SK-N-SH (cell line): ENCODE measurements at regions not wholly inside any gene's neighbourhood (a gene's known extent, or its start where the extent isn't known, plus 50 kb on each side); places are given as distances from the start of the nearest gene placed in this dataset.

Experiments
- CTCF ChIA-PET: fragments of 300-600, 350-600 bp; formaldehyde crosslinking; extraction: SDS; loops from one replicate; lab custom pipeline; 2021; lab: Yijun Ruan, JAX
- POLR2A ChIA-PET: fragments of 350-600 bp; sonication (Branson Sonifier 250); formaldehyde crosslinking; extraction: SDS; loops from one replicate; lab custom pipeline; 2020; ENCODE audit warnings: antibody characterized with exemption, inconsistent platforms; lab: Yijun Ruan, JAX
- DNase-seq: peaks from one replicate; pipeline ENCODE4 v3.0.0; 2012
- H2AFZ ChIP-seq: fragments of 200-600 bp; sonication (generic); 2 replicates; pipeline ENCODE4 v1.8.1; 2016; ENCODE audit warnings: antibody characterized with exemption, mild to moderate bottlenecking, low read depth
- H3F3A ChIP-seq: fragments of 200-600 bp; sonication (generic); replicated peaks from 2 replicates; pipeline ENCODE3; 2016; ENCODE audit warnings: antibody characterized with exemption, mild to moderate bottlenecking; ENCODE audit not compliant: insufficient read depth
- H3K27ac ChIP-seq, 2 experiments: fragments of 200-500 bp in 1 of 2; fragments of 200-600 bp in 1 of 2; sonication (Bioruptor generic) in 1 of 2; sonication (generic), shearing (Covaris generic) in 1 of 2; 2 replicates each; pipeline versions ENCODE4 v1.5.1 to v1.6.1; 2014 to 2016; ENCODE audit warnings: low read depth in 2 of 2, inconsistent platforms in 1 of 2, low read length in 1 of 2, mild to moderate bottlenecking in 1 of 2, mixed read lengths in 1 of 2
- H3K27me3 ChIP-seq: fragments of 200-600 bp; sonication (generic), shearing (Covaris generic); 2 replicates; pipeline ENCODE4 v1.6.1; 2016; ENCODE audit warnings: mixed run types; ENCODE audit not compliant: insufficient read depth
- H3K36me3 ChIP-seq, 2 experiments: fragments of 200-500 bp in 1 of 2; fragments of 200-600 bp in 1 of 2; sonication (Bioruptor generic) in 1 of 2; sonication (generic) in 1 of 2; replicated peaks in 1 of 2; 2 replicates each; pipeline versions ENCODE3 to v1.5.1; 2014 to 2016; ENCODE audit warnings: low read length in 1 of 2, mild to moderate bottlenecking in 1 of 2; ENCODE audit not compliant: insufficient read depth in 2 of 2, control insufficient read depth in 1 of 2
- H3K4me1 ChIP-seq, 2 experiments: fragments of 200-500 bp in 1 of 2; fragments of 200-600 bp in 1 of 2; sonication (Bioruptor generic) in 1 of 2; sonication (generic), shearing (Covaris generic) in 1 of 2; 2 replicates each; pipeline versions ENCODE4 v1.5.1 to v1.6.1; 2014 to 2016; ENCODE audit warnings: low read depth in 1 of 2, low read length in 1 of 2, mixed run types in 1 of 2; ENCODE audit not compliant: insufficient read depth in 2 of 2, control insufficient read depth in 1 of 2
- H3K4me2 ChIP-seq: fragments of 200-600 bp; sonication (generic), shearing (Covaris generic); 2 replicates; pipeline ENCODE4 v1.6.1; 2017; ENCODE audit warnings: mixed run types
- H3K4me3 ChIP-seq, 2 experiments: fragments of 200-500 bp in 1 of 2; fragments of 200-600 bp in 1 of 2; sonication (Bioruptor generic) in 1 of 2; sonication (generic), shearing (Covaris generic) in 1 of 2; 2 replicates each; pipeline versions ENCODE4 v1.5.1 to v1.8.1; 2014 to 2016; ENCODE audit warnings: low read depth in 2 of 2, inconsistent platforms in 1 of 2, low read length in 1 of 2, mild to moderate bottlenecking in 1 of 2, mixed read lengths in 1 of 2, moderate library complexity in 1 of 2
- H3K79me2 ChIP-seq: fragments of 200-600 bp; sonication (generic); 2 replicates; pipeline ENCODE4 v1.8.1; 2017; ENCODE audit warnings: mild to moderate bottlenecking; ENCODE audit not compliant: insufficient read depth
- H3K9ac ChIP-seq: fragments of 200-600 bp; sonication (generic); 2 replicates; pipeline ENCODE4 v1.6.1; 2017; ENCODE audit warnings: mixed run types
- H3K9me2 ChIP-seq: fragments of 200-600 bp; sonication (generic); 2 replicates; pipeline ENCODE4 v1.6.1; 2017; ENCODE audit warnings: mixed run types
- H3K9me3 ChIP-seq: fragments of 200-600 bp; sonication (generic); 2 replicates; pipeline ENCODE4 v1.6.1; 2017; ENCODE audit warnings: mixed run types, mild to moderate bottlenecking, moderate library complexity
- H4K20me1 ChIP-seq: fragments of 200-600 bp; sonication (generic); 2 replicates; pipeline ENCODE4 v1.6.1; 2017; ENCODE audit warnings: mild to moderate bottlenecking, mixed run types; ENCODE audit not compliant: insufficient read depth
- CHD2 ChIP-seq: fragments of 150-350 bp; IDR thresholded peaks from 2 replicates; pipeline ENCODE4 v1.6.1; 2018; ENCODE audit warnings: low read length; ENCODE audit not compliant: partially characterized antibody
- EP300 ChIP-seq, 2 experiments: IDR thresholded peaks; 2 replicates each; pipeline versions ENCODE4 v1.4.0 to v1.6.1; 2012; ENCODE audit warnings: borderline replicate concordance in 1 of 2, low read depth in 1 of 2, low read length in 1 of 2
- FOXJ3 ChIP-seq: sonication (generic); formaldehyde crosslinking; IDR thresholded peaks from 2 replicates; pipeline ENCODE4 v1.5.1; 2020; ENCODE audit warnings: mild to moderate bottlenecking, missing genetic modification reagents
- FOXM1 ChIP-seq: IDR thresholded peaks from 2 replicates; pipeline ENCODE4 v1.4.0; 2012; ENCODE audit warnings: low read depth, mild to moderate bottlenecking
- JUND ChIP-seq: IDR thresholded peaks from 2 replicates; pipeline ENCODE4 v1.4.0; 2012
- MEF2A ChIP-seq: IDR thresholded peaks from 2 replicates; pipeline ENCODE4 v1.4.0; 2012; ENCODE audit warnings: low read depth, borderline replicate concordance
- NFIC ChIP-seq: IDR thresholded peaks from 2 replicates; pipeline ENCODE4 v1.4.0; 2012; ENCODE audit warnings: borderline replicate concordance
- NRF1 ChIP-seq: IDR thresholded peaks from 2 replicates; pipeline ENCODE4 v1.6.1; 2012; ENCODE audit warnings: low read depth, mild to moderate bottlenecking, low read length
- RAD21 ChIP-seq: IDR thresholded peaks from 2 replicates; pipeline ENCODE4 v1.6.1; 2012; ENCODE audit warnings: mild to moderate bottlenecking, low read length
- RCOR1 ChIP-seq: fragments of 150-350 bp; IDR thresholded peaks from 2 replicates; pipeline ENCODE4 v1.6.1; 2017; ENCODE audit warnings: antibody characterized with exemption, low read length
- TEAD4 ChIP-seq: IDR thresholded peaks from 2 replicates; pipeline ENCODE4 v1.4.0; 2012; ENCODE audit warnings: mild to moderate bottlenecking, borderline replicate concordance; ENCODE audit not compliant: insufficient read depth
- YY1 ChIP-seq: IDR thresholded peaks from 2 replicates; pipeline ENCODE4 v1.4.0; 2012; ENCODE audit warnings: low read depth, mild to moderate bottlenecking
- WGBS: methylation state at CpG from one replicate; pipeline ENCODE4 v1.1.6; 2017; ENCODE audit warnings: low lambda C conversion rate; 5-methylcytosine and 5-hydroxymethylcytosine counted together
- TF ChIP-seq, protein P1 (sequence below): fragments of 200-600 bp; sonication (generic); IDR thresholded peaks from 2 replicates; pipeline ENCODE4 v1.6.1; 2017; ENCODE audit warnings: antibody characterized with exemption, mild to moderate bottlenecking, moderate library complexity
- TF ChIP-seq, protein P2 (sequence below): IDR thresholded peaks from 2 replicates; pipeline ENCODE4 v1.4.0; 2012; ENCODE audit warnings: low read depth
- TF ChIP-seq, protein P3 (sequence below): fragments of 150-350 bp; IDR thresholded peaks from 2 replicates; pipeline ENCODE4 v1.6.1; 2017; ENCODE audit warnings: antibody characterized with exemption, low read length, low read depth, borderline replicate concordance
- TF ChIP-seq, protein P4 (sequence below): IDR thresholded peaks from 2 replicates; pipeline ENCODE4 v1.4.0; 2012; ENCODE audit warnings: low read depth, borderline replicate concordance

DNA sequence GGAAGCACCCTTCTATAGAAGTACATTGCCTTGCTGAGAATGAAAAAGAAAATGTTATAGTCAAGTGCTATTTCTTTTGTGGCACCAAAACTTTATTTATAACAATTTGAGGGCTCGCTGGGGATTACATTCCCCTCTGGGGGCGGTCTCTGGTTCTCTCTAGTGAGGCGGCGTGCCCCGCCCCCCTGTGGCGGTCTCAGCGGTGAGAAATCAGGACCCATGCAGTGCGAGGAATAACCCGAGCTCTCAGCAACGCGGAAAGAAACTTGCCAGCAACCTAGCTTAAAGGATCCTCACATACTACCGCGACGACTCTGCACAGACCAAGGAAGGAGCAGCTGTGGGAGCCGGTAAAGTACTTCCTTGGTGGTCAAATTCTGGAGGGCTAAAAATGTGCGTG lies 83.4 kb upstream of the SHISA3 start:
- H3K36me3 ChIP-seq: no peaks in the 10 kb centered on the region
- H4K20me1 ChIP-seq: no peaks in the 10 kb centered on the region
- H3F3A ChIP-seq: no peaks in the 10 kb centered on the region
- no peaks in the 10 kb centered on the region for H3K9me2 ChIP-seq
- H3K4me2 ChIP-seq: no peak overlapping the region
- DNase-seq: no peak
- peaks cover 0 to 26% of the 10 kb centered on the region in 2 experiments; a peak in 2 of 4 replicates for H3K4me1 ChIP-seq
- no peak overlapping the region for H2AFZ ChIP-seq
- POLR2A ChIA-PET: no interaction called here
- WGBS: 80% methylated on average over 16 of the region's 16 CpGs
- H3K27me3 ChIP-seq: no peaks in the 10 kb centered on the region
- no peaks in the 10 kb centered on the region for H3K9me3 ChIP-seq
- no peak overlapping the region for H3K27ac ChIP-seq
- no peak for TF ChIP-seq NFIC
- TF ChIP-seq RAD21: no peak
- TF ChIP-seq YY1: no peak
- TF ChIP-seq MEF2A: no peak
- TF ChIP-seq, protein P1, sequence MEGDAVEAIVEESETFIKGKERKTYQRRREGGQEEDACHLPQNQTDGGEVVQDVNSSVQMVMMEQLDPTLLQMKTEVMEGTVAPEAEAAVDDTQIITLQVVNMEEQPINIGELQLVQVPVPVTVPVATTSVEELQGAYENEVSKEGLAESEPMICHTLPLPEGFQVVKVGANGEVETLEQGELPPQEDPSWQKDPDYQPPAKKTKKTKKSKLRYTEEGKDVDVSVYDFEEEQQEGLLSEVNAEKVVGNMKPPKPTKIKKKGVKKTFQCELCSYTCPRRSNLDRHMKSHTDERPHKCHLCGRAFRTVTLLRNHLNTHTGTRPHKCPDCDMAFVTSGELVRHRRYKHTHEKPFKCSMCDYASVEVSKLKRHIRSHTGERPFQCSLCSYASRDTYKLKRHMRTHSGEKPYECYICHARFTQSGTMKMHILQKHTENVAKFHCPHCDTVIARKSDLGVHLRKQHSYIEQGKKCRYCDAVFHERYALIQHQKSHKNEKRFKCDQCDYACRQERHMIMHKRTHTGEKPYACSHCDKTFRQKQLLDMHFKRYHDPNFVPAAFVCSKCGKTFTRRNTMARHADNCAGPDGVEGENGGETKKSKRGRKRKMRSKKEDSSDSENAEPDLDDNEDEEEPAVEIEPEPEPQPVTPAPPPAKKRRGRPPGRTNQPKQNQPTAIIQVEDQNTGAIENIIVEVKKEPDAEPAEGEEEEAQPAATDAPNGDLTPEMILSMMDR: no peak
- TF ChIP-seq NRF1: no peak
- TF ChIP-seq, all 33 proteins: peak for 0
- Histone ChIP-seq H3K9ac (no peak overlapping the region), H3K79me2 (no peaks in the 10 kb centered on the region), H3K4me3 (no peak overlapping the region; a peak in 1 of 4 replicates)
- CTCF ChIA-PET: no interaction called here

DNA sequence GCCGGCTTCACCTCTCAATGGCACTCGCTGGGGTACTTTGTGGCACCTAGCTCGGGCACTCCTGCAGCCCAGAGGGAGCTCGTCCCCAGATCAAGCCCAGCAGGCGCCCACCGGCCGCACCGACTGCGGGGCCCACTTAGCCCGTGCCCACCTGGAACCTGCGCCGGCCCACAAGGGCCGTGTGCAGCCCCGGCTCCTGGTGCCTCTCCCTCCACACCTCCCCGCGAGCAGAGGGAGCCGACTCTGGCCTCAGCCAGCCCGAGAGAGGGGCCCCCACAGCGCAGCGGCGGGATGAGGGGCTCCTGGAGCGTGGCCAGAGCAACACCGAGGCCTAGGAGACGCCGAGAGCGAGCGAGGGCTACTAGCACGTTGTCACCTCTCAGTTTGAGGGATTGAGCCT lies 82.1 kb upstream of the SHISA3 start:
- H3K4me2 ChIP-seq: no peak overlapping the region
- peaks cover 0 to 16% of the 10 kb centered on the region in 2 experiments; a peak in 2 of 4 replicates for H3K4me1 ChIP-seq
- WGBS: 54% methylated on average over 8 of the region's 28 CpGs
- no peaks in the 10 kb centered on the region for H3K79me2 ChIP-seq
- TF ChIP-seq TEAD4 (no peak), EP300 (IDR thresholded peaks at IDR 0.05; ENCODE audit: borderline replicate concordance in 1 of 2, low read depth in 1 of 2, low read length in 1 of 2) (no peak), FOXJ3 (CRISPR knock-in tag) (no peak), JUND (no peak), CHD2 (no peak), RAD21 (no peak), RCOR1 (no peak), FOXM1 (no peak)
- TF ChIP-seq, protein P2, sequence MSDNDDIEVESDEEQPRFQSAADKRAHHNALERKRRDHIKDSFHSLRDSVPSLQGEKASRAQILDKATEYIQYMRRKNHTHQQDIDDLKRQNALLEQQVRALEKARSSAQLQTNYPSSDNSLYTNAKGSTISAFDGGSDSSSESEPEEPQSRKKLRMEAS: no peak
- TF ChIP-seq, protein P3, sequence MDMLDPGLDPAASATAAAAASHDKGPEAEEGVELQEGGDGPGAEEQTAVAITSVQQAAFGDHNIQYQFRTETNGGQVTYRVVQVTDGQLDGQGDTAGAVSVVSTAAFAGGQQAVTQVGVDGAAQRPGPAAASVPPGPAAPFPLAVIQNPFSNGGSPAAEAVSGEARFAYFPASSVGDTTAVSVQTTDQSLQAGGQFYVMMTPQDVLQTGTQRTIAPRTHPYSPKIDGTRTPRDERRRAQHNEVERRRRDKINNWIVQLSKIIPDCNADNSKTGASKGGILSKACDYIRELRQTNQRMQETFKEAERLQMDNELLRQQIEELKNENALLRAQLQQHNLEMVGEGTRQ: no peak
- TF ChIP-seq, protein P4, sequence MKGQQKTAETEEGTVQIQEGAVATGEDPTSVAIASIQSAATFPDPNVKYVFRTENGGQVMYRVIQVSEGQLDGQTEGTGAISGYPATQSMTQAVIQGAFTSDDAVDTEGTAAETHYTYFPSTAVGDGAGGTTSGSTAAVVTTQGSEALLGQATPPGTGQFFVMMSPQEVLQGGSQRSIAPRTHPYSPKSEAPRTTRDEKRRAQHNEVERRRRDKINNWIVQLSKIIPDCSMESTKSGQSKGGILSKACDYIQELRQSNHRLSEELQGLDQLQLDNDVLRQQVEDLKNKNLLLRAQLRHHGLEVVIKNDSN: no peak
- H3K27me3 ChIP-seq: no peaks in the 10 kb centered on the region
- no peak overlapping the region for H3K27ac ChIP-seq
- H2AFZ ChIP-seq: no peak overlapping the region
- H3K9ac ChIP-seq: no peak overlapping the region
- no peaks in the 10 kb centered on the region for H4K20me1 ChIP-seq
- no peak for DNase-seq
- CTCF ChIA-PET: interaction anchor here (2.0 kb wide), 1 partner anchor 204 kb away, joined by 4 read pairs; no protein-coding TSS in a partner anchor
- no peak overlapping the region for H3K4me3 ChIP-seq
- POLR2A ChIA-PET: no interaction called here
- no peaks in the 10 kb centered on the region for H3K9me2 ChIP-seq
- no peaks in the 10 kb centered on the region for H3K36me3 ChIP-seq
- H3F3A ChIP-seq: no peaks in the 10 kb centered on the region
- H3K9me3 ChIP-seq: no peaks in the 10 kb centered on the region
